ENCODE measurements at regions not wholly inside any gene's neighbourhood (a gene's known extent, or its start where the extent isn't known, plus 50 kb on each side); places are given as distances from the start of the nearest gene placed in this dataset.

- TF ChIP-seq SETDB1 (IDR thresholded peaks at IDR 0.05; ENCODE audit: low read length) (no peak), CBFA2T3 (IDR thresholded peaks at IDR 0.05) (no peak)
- ATAC-seq (no peak), DNase-seq (ENCODE audit: extremely low read depth in 1 of 4, low spot score in 3 of 4) (no peak), FAIRE-seq (no peak)
- no peaks in the 10 kb centered on the region for H3K4me1 ChIP-seq (replicated peaks in 1 of 2; ENCODE audit: control insufficient read depth in 2 of 2, insufficient read depth in 2 of 2, low read length in 2 of 2)
- H4K20me1 ChIP-seq (replicated peaks; ENCODE audit: control insufficient read depth, insufficient read depth, low read length), result no peaks in the 10 kb centered on the region; the same call in 1 of the 2 replicates
- no peak overlapping the region for H3K9ac ChIP-seq (ENCODE audit: insufficient read depth in 1 of 2, low read depth in 2 of 2, low read length in 2 of 2)
- ChIA-PET CTCF (ENCODE audit: low intra/inter-chr PET ratio) (no interaction called here), POLR2A (interaction anchor here (0.6 to 0.9 kb wide), 2 partner anchors 45 to 62 kb away, joined by 3 read pairs; no protein-coding TSS in a partner anchor)
- no peak overlapping the region for H3K4me3 ChIP-seq
- BruUV-seq (replicated peaks), result no TSS peak
- no peaks in the 10 kb centered on the region for H3K9me3 ChIP-seq (replicated peaks; ENCODE audit: control insufficient read depth, insufficient read depth, low read depth, low read length)
- no peak overlapping the region for H2AFZ ChIP-seq (ENCODE audit: low read depth, low read length)
- intact Hi-C loops (cut with micrococcal nuclease), result no loop called here
- in situ Hi-C loops (cut with MboI), result no loop called here
- H3K36me3 ChIP-seq (ENCODE audit: control insufficient read depth, insufficient read depth, low read length), result no peaks in the 10 kb centered on the region
- H3K4me2 ChIP-seq (ENCODE audit: insufficient read depth, low read length), result no peak overlapping the region
- WGBS (ENCODE audit: insufficient coverage, low coverage, missing lambda C conversion rate), result 0% methylated on average over 5 of the region's 5 CpGs
- no peaks in the 10 kb centered on the region for H3K9me1 ChIP-seq (ENCODE audit: control insufficient read depth, insufficient read depth, low read length)
- H3K27me3 ChIP-seq (ENCODE audit: control insufficient read depth in 2 of 2, insufficient read depth in 2 of 2, low read length in 2 of 2), result peaks cover 0 to 10% of the 10 kb centered on the region in 2 experiments; a peak in 1 of 5 replicates
- no peaks in the 10 kb centered on the region for H3K79me2 ChIP-seq (ENCODE audit: control insufficient read depth, insufficient read depth, low read length)
- H3K27ac ChIP-seq (ENCODE audit: extremely low read depth, low read depth, low read length), result no peak overlapping the region
These were observed 130.4 kb downstream of the ABCC12 start for GRCh38 chr16:48025359-48025758.

GRCh38 chr16:48024042-48024441 is 131.8 kb downstream of the ABCC12 start:
- H3K9ac ChIP-seq (ENCODE audit: insufficient read depth in 1 of 2, low read depth in 2 of 2, low read length in 2 of 2), result no peak overlapping the region
- ChIA-PET CTCF (ENCODE audit: low intra/inter-chr PET ratio) (no interaction called here), POLR2A (no interaction called here)
- DNase-seq (ENCODE audit: extremely low read depth in 1 of 4, low spot score in 3 of 4) (no peak), FAIRE-seq (no peak), ATAC-seq (no peak)
- H3K79me2 ChIP-seq (ENCODE audit: control insufficient read depth, insufficient read depth, low read length), result no peaks in the 10 kb centered on the region
- in situ Hi-C loops (cut with MboI) (no loop called here), intact Hi-C loops (cut with micrococcal nuclease) (no loop called here)
- no peaks in the 10 kb centered on the region for H3K4me1 ChIP-seq (replicated peaks in 1 of 2; ENCODE audit: control insufficient read depth in 2 of 2, insufficient read depth in 2 of 2, low read length in 2 of 2)
- no peak overlapping the region for H3K4me3 ChIP-seq
- 2% methylated on average over 5 of the region's 5 CpGs for WGBS (ENCODE audit: insufficient coverage, low coverage, missing lambda C conversion rate)
- H3K36me3 ChIP-seq (ENCODE audit: control insufficient read depth, insufficient read depth, low read length), result no peaks in the 10 kb centered on the region
- H3K4me2 ChIP-seq (ENCODE audit: insufficient read depth, low read length), result no peak overlapping the region
- no peak overlapping the region for H3K27ac ChIP-seq (ENCODE audit: extremely low read depth, low read depth, low read length)
- no peaks in the 10 kb centered on the region; the same call in 1 of the 2 replicates for H4K20me1 ChIP-seq (replicated peaks; ENCODE audit: control insufficient read depth, insufficient read depth, low read length)
- no peaks in the 10 kb centered on the region for H3K9me1 ChIP-seq (ENCODE audit: control insufficient read depth, insufficient read depth, low read length)
- no peaks in the 10 kb centered on the region for H3K9me3 ChIP-seq (replicated peaks; ENCODE audit: control insufficient read depth, insufficient read depth, low read depth, low read length)
- BruUV-seq (replicated peaks), result no TSS peak
- peaks cover 0 to 10% of the 10 kb centered on the region in 2 experiments; a peak in 1 of 5 replicates for H3K27me3 ChIP-seq (ENCODE audit: control insufficient read depth in 2 of 2, insufficient read depth in 2 of 2, low read length in 2 of 2)
- no peak overlapping the region for H2AFZ ChIP-seq (ENCODE audit: low read depth, low read length)
- no peak for TF ChIP-seq CBX8 (IDR thresholded peaks at IDR 0.05; ENCODE audit: borderline replicate concordance, extremely low read depth, low read depth, low read length, poor library complexity, severe bottlenecking)
- no peak for TF ChIP-seq PREB (CRISPR knock-in tag; IDR thresholded peaks at IDR 0.05)
- TF ChIP-seq MITF (IDR thresholded peaks at IDR 0.05), result no peak
- no peak for TF ChIP-seq ZNF140 (CRISPR knock-in tag; IDR thresholded peaks at IDR 0.05)
- no peak for TF ChIP-seq IRF1 (CRISPR knock-in tag; IDR thresholded peaks at IDR 0.05; ENCODE audit: borderline replicate concordance)
- no peak for TF ChIP-seq ZFX (CRISPR knock-in tag; IDR thresholded peaks at IDR 0.05)
- no peak for TF ChIP-seq SIN3B (IDR thresholded peaks at IDR 0.05; ENCODE audit: low read depth)
